Neuronal stem cell (in vitro differentiated cells): ENCODE measurements at regions not wholly inside any gene's neighbourhood (a gene's known extent, or its start where the extent isn't known, plus 50 kb on each side); places are given as distances from the start of the nearest gene placed in this dataset.

Source experiments
- DNase-seq: peaks from one replicate; pipeline ENCODE4 v3.0.0-alpha.2; 2013; ENCODE audit warnings: low spot score
- H2AFZ ChIP-seq: one replicate; pipeline ENCODE4 v1.6.1; 2013; ENCODE audit warnings: mild to moderate bottlenecking, low read length, inconsistent platforms
- H2AK5ac ChIP-seq: 2 replicates; pipeline ENCODE4 v1.6.1; 2013; ENCODE audit warnings: low read depth, mild to moderate bottlenecking, inconsistent platforms, low read length, moderate library complexity, mixed read lengths
- H2BK120ac ChIP-seq: 2 replicates; pipeline ENCODE4 v1.6.1; 2013; ENCODE audit warnings: low read depth, mild to moderate bottlenecking, inconsistent platforms, low read length, moderate library complexity, mixed read lengths
- H2BK12ac ChIP-seq: one replicate; pipeline ENCODE4 v1.6.1; 2013; ENCODE audit warnings: low read length, inconsistent platforms
- H2BK15ac ChIP-seq: 2 replicates; pipeline ENCODE4 v1.6.1; 2013; ENCODE audit warnings: mild to moderate bottlenecking, low read length, inconsistent platforms, mixed read lengths
- H2BK5ac ChIP-seq: one replicate; pipeline ENCODE4 v1.6.1; 2013; ENCODE audit warnings: inconsistent platforms, mild to moderate bottlenecking, low read length, moderate library complexity
- H3K14ac ChIP-seq: one replicate; pipeline ENCODE4 v1.6.1; 2013; ENCODE audit warnings: low read length, inconsistent platforms
- H3K18ac ChIP-seq: 2 replicates; pipeline ENCODE4 v1.6.1; 2013; ENCODE audit warnings: low read length, inconsistent platforms
- H3K23ac ChIP-seq: 2 replicates; pipeline ENCODE4 v1.6.1; 2013; ENCODE audit warnings: low read depth, mild to moderate bottlenecking, mixed read lengths, low read length, inconsistent platforms; ENCODE audit not compliant: poor library complexity
- H3K27ac ChIP-seq: replicated peaks from 3 replicates; pipeline ENCODE4 v1.5.1; 2013; ENCODE audit warnings: low read length, inconsistent platforms
- H3K27me3 ChIP-seq, 3 experiments: 2 replicates each; pipeline ENCODE4 v1.6.1; 2013; ENCODE audit warnings: low read length in 3 of 3, mild to moderate bottlenecking in 2 of 3, inconsistent platforms in 1 of 3, low read depth in 1 of 3, mixed read lengths in 1 of 3, moderate library complexity in 1 of 3; ENCODE audit not compliant: control insufficient read depth in 3 of 3, insufficient read depth in 3 of 3
- H3K36me3 ChIP-seq, 2 donors: replicated peaks in 1 of 2; 2 replicates each; pipeline ENCODE4 v1.6.1; 2013; ENCODE audit warnings: low read length in 2 of 2; ENCODE audit not compliant: control insufficient read depth in 2 of 2, insufficient read depth in 2 of 2
- H3K4ac ChIP-seq: 2 replicates; pipeline ENCODE4 v1.6.1; 2013; ENCODE audit warnings: inconsistent platforms, mild to moderate bottlenecking, low read length, moderate library complexity
- H3K4me1 ChIP-seq, 2 donors: 1 replicate in 1 of 2; 2 replicates in 1 of 2; pipeline ENCODE4 v1.6.1; 2013; ENCODE audit warnings: low read length in 2 of 2, low read depth in 1 of 2; ENCODE audit not compliant: control insufficient read depth in 2 of 2, insufficient read depth in 1 of 2
- H3K4me2 ChIP-seq: one replicate; pipeline ENCODE4 v1.6.1; 2013; ENCODE audit warnings: mild to moderate bottlenecking, low read length, inconsistent platforms; ENCODE audit not compliant: insufficient read depth, poor library complexity, severe bottlenecking
- H3K4me3 ChIP-seq, 2 donors: 2 replicates each; pipeline ENCODE4 v1.5.1; 2013; ENCODE audit warnings: low read length in 2 of 2, mild to moderate bottlenecking in 2 of 2, inconsistent platforms in 1 of 2, moderate library complexity in 1 of 2
- H3K79me1 ChIP-seq: one replicate; pipeline ENCODE4 v1.6.1; 2013; ENCODE audit warnings: low read depth, mild to moderate bottlenecking, inconsistent platforms, low read length, moderate library complexity
- H3K9ac ChIP-seq: one replicate; pipeline ENCODE4 v1.6.1; 2013; ENCODE audit warnings: mild to moderate bottlenecking, low read depth, low read length, inconsistent platforms; ENCODE audit not compliant: poor library complexity
- H3K9me3 ChIP-seq, 2 donors: replicated peaks in 1 of 2; 2 replicates each; pipeline versions ENCODE3 to v1.6.1; 2013; ENCODE audit warnings: low read length in 2 of 2, mild to moderate bottlenecking in 2 of 2, inconsistent platforms in 1 of 2, low read depth in 1 of 2, mixed read lengths in 1 of 2, moderate library complexity in 1 of 2; ENCODE audit not compliant: control insufficient read depth in 2 of 2, insufficient read depth in 1 of 2
- H4K8ac ChIP-seq: one replicate; pipeline ENCODE4 v1.6.1; 2013; ENCODE audit warnings: low read depth, mild to moderate bottlenecking, inconsistent platforms, low read length, moderate library complexity
- H4K91ac ChIP-seq: one replicate; pipeline ENCODE4 v1.6.1; 2013; ENCODE audit warnings: low read length, low read depth, mild to moderate bottlenecking, inconsistent platforms; ENCODE audit not compliant: poor library complexity
- WGBS, 2 donors: extraction: QIAGEN DNeasy Blood & Tissue Kit; methylation state at CpG; one replicate each; pipeline ENCODE4 v1.1.7; 2013; ENCODE audit warnings: missing lambda C conversion rate in 2 of 2, mixed read lengths in 1 of 2; ENCODE audit not compliant: insufficient read length in 2 of 2, insufficient replicate concordance in 1 of 2; ENCODE audit errors: extremely low coverage in 2 of 2; 5-methylcytosine and 5-hydroxymethylcytosine counted together

DNA sequence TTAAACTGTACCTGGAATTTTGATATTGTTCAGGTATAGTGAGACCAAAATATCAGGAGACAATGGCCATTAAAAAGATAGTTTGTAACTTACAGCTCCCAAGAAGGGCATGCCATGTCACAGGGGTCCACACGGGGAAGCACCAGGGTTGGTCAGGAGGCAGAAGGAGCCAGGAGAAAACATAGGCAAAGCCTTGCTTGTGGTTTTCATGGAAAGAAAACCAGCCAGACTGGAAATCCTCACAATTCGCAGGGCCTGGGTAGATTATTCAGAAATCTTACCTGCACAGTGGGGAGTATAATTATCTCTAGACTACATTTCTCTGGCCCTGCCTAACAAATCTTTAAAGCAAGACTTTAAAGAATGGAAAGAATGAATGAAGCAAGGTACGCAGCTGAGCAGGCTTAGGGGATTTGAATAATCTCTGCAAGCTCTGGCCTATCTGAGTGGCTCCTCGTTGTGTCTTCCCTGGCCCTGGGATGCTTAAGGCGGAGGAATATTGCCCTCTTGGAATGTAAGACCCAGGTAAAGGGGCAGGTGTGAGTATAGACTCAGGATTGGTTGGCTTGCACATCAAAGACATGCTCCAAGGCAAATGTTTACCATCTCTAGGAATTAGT is 66.9 kb upstream of the CDC42EP3 start:
- Histone ChIP-seq H2BK5ac (no peak overlapping the region), H3K4me3 (no peak overlapping the region), H3K4ac (no peak overlapping the region), H3K14ac (no peak overlapping the region), H3K4me2 (no peak overlapping the region), H3K27me3 (no peaks in the 10 kb centered on the region), H3K18ac (no peak overlapping the region), H3K79me1 (no peaks in the 10 kb centered on the region), H2BK12ac (no peak overlapping the region), H4K8ac (no peak overlapping the region), H2BK120ac (no peak overlapping the region), H2BK15ac (no peak overlapping the region), H2AK5ac (no peak overlapping the region), H3K9me3 (no peaks in the 10 kb centered on the region), H2AFZ (no peak overlapping the region), H4K91ac (no peak overlapping the region), H3K23ac (no peak overlapping the region), H3K36me3 (no peaks in the 10 kb centered on the region), H3K4me1 (peaks cover 2 to 9% of the 10 kb centered on the region in 2 donors), H3K9ac (no peak overlapping the region), H3K27ac (no peak overlapping the region)
- no peak for DNase-seq
- WGBS, 2 donors: no CpG with 5 or more reads among the region's 5 CpGs

DNA sequence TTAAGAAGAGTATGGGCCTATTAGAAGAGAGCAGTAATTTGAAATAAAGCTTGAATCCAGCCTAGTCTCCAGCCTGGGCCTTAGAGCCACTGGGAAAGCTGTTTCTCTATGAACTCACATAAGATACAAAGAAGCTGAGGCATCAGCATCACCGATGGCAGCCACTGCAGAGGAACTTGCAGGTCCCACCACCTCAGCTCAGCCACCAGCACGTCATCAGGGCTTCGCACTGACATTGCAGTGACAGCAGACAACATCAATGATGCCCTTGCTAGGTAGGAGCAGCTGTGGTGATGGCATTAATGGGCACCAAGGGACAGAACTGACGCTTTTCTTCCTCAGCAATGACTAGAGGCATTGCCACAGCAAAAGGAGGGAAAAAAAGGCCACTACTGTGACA is 67.7 kb upstream of the CDC42EP3 start:
- no peak for DNase-seq
- Histone ChIP-seq H3K4me2 (no peak overlapping the region), H3K18ac (no peak overlapping the region), H3K23ac (no peak overlapping the region), H3K27me3 (no peaks in the 10 kb centered on the region), H3K4me3 (no peak overlapping the region), H3K4ac (no peak overlapping the region), H2BK5ac (no peak overlapping the region), H4K8ac (no peak overlapping the region), H2AFZ (no peak overlapping the region), H4K91ac (no peak overlapping the region), H3K9me3 (no peaks in the 10 kb centered on the region), H3K14ac (no peak overlapping the region), H3K36me3 (no peaks in the 10 kb centered on the region), H3K79me1 (no peaks in the 10 kb centered on the region), H2BK120ac (no peak overlapping the region), H2AK5ac (no peak overlapping the region), H3K27ac (no peak overlapping the region), H2BK12ac (no peak overlapping the region), H3K4me1 (peaks cover 0 to 4% of the 10 kb centered on the region in 2 donors), H3K9ac (no peak overlapping the region), H2BK15ac (no peak overlapping the region)
- no CpG with 5 or more reads among the region's 4 CpGs for WGBS, 2 donors

DNA sequence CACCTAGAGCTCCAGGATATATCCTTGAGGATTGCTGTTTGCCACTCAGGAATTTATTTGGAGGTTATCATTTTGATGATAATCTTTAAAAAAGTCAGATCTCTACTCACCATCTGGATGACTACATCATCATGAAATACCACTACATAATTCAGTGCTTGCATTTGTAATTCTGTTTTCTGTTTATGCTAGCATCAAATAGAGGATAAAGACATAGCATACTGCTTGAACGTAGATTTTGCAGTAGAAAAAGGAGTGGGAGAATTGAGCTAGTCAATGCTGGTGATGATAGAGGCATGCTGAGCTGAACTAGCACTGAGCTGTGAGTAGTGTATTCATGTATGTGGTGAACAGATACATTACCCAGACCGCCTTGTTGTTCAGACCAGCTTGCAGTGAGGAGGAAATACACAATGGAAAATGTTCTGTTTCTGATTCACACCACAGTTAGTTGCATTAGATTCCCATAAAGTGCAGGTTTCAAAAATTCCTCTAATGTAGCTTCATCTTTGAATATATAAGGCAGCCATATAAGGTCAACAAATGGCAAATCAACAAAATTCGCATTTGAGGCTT is 68.8 kb upstream of the CDC42EP3 start:
- H2BK5ac ChIP-seq: no peak overlapping the region
- no peak for DNase-seq
- WGBS, 2 donors: no CpG with 5 or more reads among the region's 3 CpGs
- H3K27me3 ChIP-seq: no peaks in the 10 kb centered on the region
- no peak overlapping the region for H3K4ac ChIP-seq
- no peak overlapping the region for H2BK120ac ChIP-seq
- H4K91ac ChIP-seq: no peak overlapping the region
- no peak overlapping the region for H3K18ac ChIP-seq
- H3K36me3 ChIP-seq: no peaks in the 10 kb centered on the region
- H2BK15ac ChIP-seq: no peak overlapping the region
- peaks cover 0 to 3% of the 10 kb centered on the region in 2 donors for H3K4me1 ChIP-seq
- H3K14ac ChIP-seq: no peak overlapping the region
- no peaks in the 10 kb centered on the region for H3K9me3 ChIP-seq
- H3K9ac ChIP-seq: no peak overlapping the region
- H3K79me1 ChIP-seq: no peaks in the 10 kb centered on the region
- H2BK12ac ChIP-seq: no peak overlapping the region
- H2AK5ac ChIP-seq: no peak overlapping the region
- H3K27ac ChIP-seq: no peak overlapping the region
- H4K8ac ChIP-seq: no peak overlapping the region
- no peak overlapping the region for H3K4me2 ChIP-seq
- H2AFZ ChIP-seq: no peak overlapping the region
- no peak overlapping the region for H3K23ac ChIP-seq
- H3K4me3 ChIP-seq: no peak overlapping the region

DNA sequence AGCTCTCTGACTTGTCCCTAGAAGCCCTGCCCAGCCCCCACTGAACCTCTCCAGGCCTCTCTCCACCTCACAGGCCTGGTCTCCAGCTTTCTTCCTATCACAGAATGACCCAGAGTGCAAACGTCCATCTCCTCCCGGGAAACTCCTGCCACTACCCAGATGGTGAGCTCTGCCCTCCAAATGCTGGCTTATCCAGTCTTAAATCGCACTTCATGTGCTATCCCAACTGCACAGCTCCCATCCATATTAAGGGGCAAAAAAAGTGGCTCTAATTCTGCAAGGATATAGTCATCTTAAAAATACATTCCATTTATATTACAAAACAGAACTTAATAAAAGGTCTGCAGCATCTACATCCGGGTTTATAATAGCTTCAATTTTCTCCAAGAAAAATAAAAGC is 70.8 kb upstream of the CDC42EP3 start:
- Histone ChIP-seq H3K4me1 (no peaks in the 10 kb centered on the region), H3K27ac (no peak overlapping the region), H2BK120ac (no peak overlapping the region), H3K23ac (no peak overlapping the region), H2AK5ac (no peak overlapping the region), H2BK12ac (no peak overlapping the region), H3K14ac (no peak overlapping the region), H2BK15ac (no peak overlapping the region), H4K91ac (no peak overlapping the region), H3K79me1 (no peaks in the 10 kb centered on the region), H3K18ac (no peak overlapping the region), H4K8ac (no peak overlapping the region), H3K4me3 (no peak overlapping the region), H3K27me3 (no peaks in the 10 kb centered on the region), H2BK5ac (no peak overlapping the region), H3K9ac (no peak overlapping the region), H3K4me2 (no peak overlapping the region), H3K36me3 (no peaks in the 10 kb centered on the region), H3K4ac (no peak overlapping the region), H3K9me3 (no peaks in the 10 kb centered on the region), H2AFZ (no peak overlapping the region)
- no peak for DNase-seq
- WGBS, 2 donors: no CpG with 5 or more reads among the region's 4 CpGs
